Calu3 (cell line): ENCODE measurements at regions not wholly inside any gene's neighbourhood (a gene's known extent, or its start where the extent isn't known, plus 50 kb on each side); places are given as distances from the start of the nearest gene placed in this dataset.

Experiments used
- BruUV-seq: library from RNA; stranded (reverse); fragments of 400-500 nt; replicated peaks from 2 replicates; lab custom pipeline; 2021; lab: Mats Ljungman, UMichigan
- CTCF ChIA-PET: fragments of 300-600 bp; sonication (Branson Sonifier 250); formaldehyde crosslinking; loops from one replicate; lab custom pipeline; 2022; ENCODE audit warnings: antibody characterized with exemption; lab: Charles Lee
- DNase-seq: peaks from one replicate; pipeline ENCODE4 v3.0.0; 2022
- H3K27ac Mint-ChIP-seq: one replicate; pipeline ENCODE4 v1.8.0; 2022; ENCODE audit warnings: mixed read lengths; ENCODE audit not compliant: unreplicated experiment
- H3K27me3 Mint-ChIP-seq: one replicate; pipeline ENCODE4 v1.8.0; 2022; ENCODE audit warnings: mixed read lengths; ENCODE audit not compliant: unreplicated experiment
- H3K36me3 Mint-ChIP-seq: one replicate; pipeline ENCODE4 v1.8.0; 2022; ENCODE audit warnings: mild to moderate bottlenecking, moderate library complexity, mixed read lengths; ENCODE audit not compliant: insufficient read depth, unreplicated experiment
- H3K4me1 Mint-ChIP-seq: one replicate; pipeline ENCODE4 v1.8.0; 2022; ENCODE audit warnings: mild to moderate bottlenecking, low read depth, mixed read lengths; ENCODE audit not compliant: unreplicated experiment
- H3K4me3 Mint-ChIP-seq: one replicate; pipeline ENCODE4 v1.8.0; 2022; ENCODE audit warnings: mild to moderate bottlenecking, low read depth, moderate library complexity, mixed read lengths; ENCODE audit not compliant: unreplicated experiment
- H3K9me3 Mint-ChIP-seq: one replicate; pipeline ENCODE4 v1.8.0; 2022; ENCODE audit warnings: low read depth, mixed read lengths; ENCODE audit not compliant: unreplicated experiment
- CTCF ChIP-seq: fragments of 200-600 bp; IDR thresholded peaks from one replicate; pipeline ENCODE4 v1.8.0; 2022; ENCODE audit warnings: antibody characterized with exemption; ENCODE audit not compliant: unreplicated experiment
- intact Hi-C: fragments of 100-400 bp; cut with micrococcal nuclease; formaldehyde crosslinking; loops from one replicate; pipeline ENCODE4 v1.10.0; 2022; ENCODE audit not compliant: unreplicated experiment

DNA sequence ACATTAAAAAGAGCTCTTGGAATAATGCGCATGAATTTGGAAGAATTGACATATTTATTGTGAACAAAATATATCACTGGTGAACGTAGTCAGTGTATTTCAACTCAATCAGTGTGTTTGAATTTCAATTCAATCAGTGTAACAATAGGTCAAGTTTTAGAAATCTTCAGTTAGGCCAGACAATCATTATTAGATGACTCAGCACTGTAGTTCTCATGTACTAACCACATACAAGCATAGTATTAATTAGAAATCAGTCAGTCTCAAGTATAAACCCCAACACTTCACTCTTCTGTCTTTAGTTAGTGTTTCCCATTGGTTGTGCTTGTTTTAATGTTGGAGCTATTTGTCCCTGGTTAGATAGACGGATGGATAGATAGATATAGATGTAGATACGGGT, 1247.9 kb downstream of the NXPH1 start:
- CTCF ChIA-PET, result no interaction called here
- H3K4me3 Mint-ChIP-seq, result no peak overlapping the region
- H3K4me1 Mint-ChIP-seq, result no peaks in the 10 kb centered on the region
- H3K27me3 Mint-ChIP-seq, result no peaks in the 10 kb centered on the region
- intact Hi-C loops, result no loop called here
- H3K36me3 Mint-ChIP-seq, result no peaks in the 10 kb centered on the region
- no peak for TF ChIP-seq CTCF
- DNase-seq, result no peak
- no TSS peak for BruUV-seq
- no peak overlapping the region for H3K27ac Mint-ChIP-seq
- H3K9me3 Mint-ChIP-seq, result peaks cover 9% of the 10 kb centered on the region

GRCh38 chr7:9691286-9691685, 1257.9 kb downstream of the NXPH1 start:
- no peak overlapping the region for H3K4me3 Mint-ChIP-seq
- peaks cover 6% of the 10 kb centered on the region for H3K9me3 Mint-ChIP-seq
- CTCF ChIA-PET, result no interaction called here
- no peaks in the 10 kb centered on the region for H3K27me3 Mint-ChIP-seq
- no peaks in the 10 kb centered on the region for H3K36me3 Mint-ChIP-seq
- no peaks in the 10 kb centered on the region for H3K4me1 Mint-ChIP-seq
- no peak for TF ChIP-seq CTCF
- DNase-seq, result no peak
- H3K27ac Mint-ChIP-seq, result no peak overlapping the region
- no TSS peak for BruUV-seq
- intact Hi-C loops, result no loop called here

DNA sequence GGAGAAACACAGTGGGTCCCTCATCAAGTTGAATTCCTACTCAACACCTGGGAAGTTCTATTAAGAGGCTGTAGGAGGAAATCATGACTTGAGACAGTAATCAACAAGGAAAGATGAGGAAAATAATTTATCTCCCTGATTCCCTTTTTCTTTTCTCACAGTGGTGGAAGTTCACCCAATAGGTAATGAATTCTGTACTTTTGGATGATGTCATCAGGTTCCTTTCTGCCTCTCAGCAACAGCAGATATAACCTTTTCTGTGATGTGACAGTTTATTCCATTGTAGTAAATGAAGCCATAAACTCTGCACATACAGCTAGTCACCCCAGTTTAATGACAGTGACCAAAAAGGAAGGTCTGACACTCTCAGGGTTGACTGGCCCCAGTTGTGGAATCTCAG, 1265.0 kb downstream of the NXPH1 start:
- BruUV-seq, result no TSS peak
- Mint-ChIP-seq H3K27ac (no peak overlapping the region), H3K9me3 (peaks cover 2% of the 10 kb centered on the region), H3K4me3 (no peak overlapping the region), H3K36me3 (no peaks in the 10 kb centered on the region), H3K27me3 (no peaks in the 10 kb centered on the region), H3K4me1 (no peaks in the 10 kb centered on the region)
- TF ChIP-seq CTCF, result no peak
- intact Hi-C loops, result no loop called here
- DNase-seq, result no peak
- CTCF ChIA-PET, result no interaction called here

DNA sequence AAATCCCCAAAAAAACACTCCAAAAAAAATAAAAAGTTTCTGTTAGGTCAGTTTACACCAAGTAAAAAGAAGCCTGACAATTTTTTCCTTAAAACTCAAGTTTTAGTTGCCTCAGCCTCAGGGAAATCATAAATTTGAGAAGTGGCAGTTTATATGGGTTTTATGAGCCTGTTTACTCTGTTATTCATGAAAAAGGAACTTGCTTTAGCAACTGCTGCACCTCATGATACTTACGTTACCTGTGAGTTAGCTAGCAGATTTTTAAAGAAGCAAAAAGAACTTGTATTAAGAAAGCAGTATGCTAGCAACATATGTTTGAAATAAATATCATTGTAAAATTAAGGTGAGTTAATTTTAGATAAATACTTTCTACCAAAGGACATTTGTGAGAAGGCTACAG, 1264.5 kb upstream of the PHF14 start:
- H3K4me1 Mint-ChIP-seq, result no peaks in the 10 kb centered on the region
- no peak overlapping the region for H3K4me3 Mint-ChIP-seq
- H3K9me3 Mint-ChIP-seq, result no peaks in the 10 kb centered on the region
- DNase-seq, result no peak
- no peaks in the 10 kb centered on the region for H3K27me3 Mint-ChIP-seq
- BruUV-seq, result no TSS peak
- TF ChIP-seq CTCF, result no peak
- intact Hi-C loops, result no loop called here
- no peak overlapping the region for H3K27ac Mint-ChIP-seq
- no peaks in the 10 kb centered on the region for H3K36me3 Mint-ChIP-seq
- CTCF ChIA-PET, result no interaction called here
